ENCODE measurements at regions not wholly inside any gene's neighbourhood (a gene's known extent, or its start where the extent isn't known, plus 50 kb on each side); places are given as distances from the start of the nearest gene placed in this dataset.

DNA sequence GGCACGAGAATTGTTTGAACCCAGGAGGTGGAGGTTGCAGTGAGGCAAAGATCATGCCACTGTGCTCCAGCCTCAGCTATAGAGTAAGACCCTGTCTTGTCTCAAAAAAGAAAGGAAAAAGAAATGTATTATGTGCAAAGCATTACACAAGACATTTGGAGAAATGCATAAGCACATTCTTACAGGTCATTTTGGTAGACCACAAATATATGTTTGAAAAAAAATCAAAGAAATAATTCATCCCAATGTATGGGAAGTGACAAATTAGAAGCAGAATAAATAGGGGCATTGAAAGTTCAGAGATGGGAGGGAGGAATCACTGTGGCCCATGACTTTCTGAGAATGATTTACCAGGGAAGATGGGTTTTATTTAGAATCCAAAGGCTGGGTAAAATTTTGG is 283.5 kb upstream of the ADAMTS5 start:
- H3K27ac Mint-ChIP-seq, result no peak overlapping the region
- peaks cover 11% of the 10 kb centered on the region for H3K9me3 Mint-ChIP-seq
- TF ChIP-seq, protein P1, sequence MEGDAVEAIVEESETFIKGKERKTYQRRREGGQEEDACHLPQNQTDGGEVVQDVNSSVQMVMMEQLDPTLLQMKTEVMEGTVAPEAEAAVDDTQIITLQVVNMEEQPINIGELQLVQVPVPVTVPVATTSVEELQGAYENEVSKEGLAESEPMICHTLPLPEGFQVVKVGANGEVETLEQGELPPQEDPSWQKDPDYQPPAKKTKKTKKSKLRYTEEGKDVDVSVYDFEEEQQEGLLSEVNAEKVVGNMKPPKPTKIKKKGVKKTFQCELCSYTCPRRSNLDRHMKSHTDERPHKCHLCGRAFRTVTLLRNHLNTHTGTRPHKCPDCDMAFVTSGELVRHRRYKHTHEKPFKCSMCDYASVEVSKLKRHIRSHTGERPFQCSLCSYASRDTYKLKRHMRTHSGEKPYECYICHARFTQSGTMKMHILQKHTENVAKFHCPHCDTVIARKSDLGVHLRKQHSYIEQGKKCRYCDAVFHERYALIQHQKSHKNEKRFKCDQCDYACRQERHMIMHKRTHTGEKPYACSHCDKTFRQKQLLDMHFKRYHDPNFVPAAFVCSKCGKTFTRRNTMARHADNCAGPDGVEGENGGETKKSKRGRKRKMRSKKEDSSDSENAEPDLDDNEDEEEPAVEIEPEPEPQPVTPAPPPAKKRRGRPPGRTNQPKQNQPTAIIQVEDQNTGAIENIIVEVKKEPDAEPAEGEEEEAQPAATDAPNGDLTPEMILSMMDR (IDR thresholded peaks at IDR 0.05; ENCODE audit: unreplicated experiment), result no peak
- H3K36me3 Mint-ChIP-seq, result no peaks in the 10 kb centered on the region
- H3K4me1 Mint-ChIP-seq, result peaks cover 17% of the 10 kb centered on the region
- no peaks in the 10 kb centered on the region for H3K27me3 Mint-ChIP-seq (ENCODE audit: low read depth)
- no peak for DNase-seq (ENCODE audit: low spot score in 2 of 2, unreplicated experiment in 2 of 2)
- no peak overlapping the region for H3K4me3 Mint-ChIP-seq

DNA sequence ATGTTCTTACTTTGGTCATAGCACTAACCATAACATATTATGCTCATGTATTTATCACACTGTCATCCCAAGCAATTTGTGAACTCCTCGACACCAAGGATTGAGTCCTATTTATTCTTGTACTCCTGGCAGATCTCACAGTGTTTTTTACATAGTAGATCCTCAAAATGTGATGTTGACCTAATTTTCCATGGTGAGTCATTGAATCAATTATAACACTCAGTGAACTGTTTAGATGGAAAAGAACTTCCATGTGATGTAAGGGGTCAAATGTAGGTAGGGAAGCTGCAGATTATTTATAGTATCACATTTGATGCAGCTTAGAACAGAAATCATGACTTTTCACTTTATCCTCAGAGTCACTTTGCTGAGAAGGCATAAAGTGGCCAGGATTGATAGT is 281.9 kb upstream of the ADAMTS5 start:
- Mint-ChIP-seq H3K9me3 (peaks cover 11% of the 10 kb centered on the region), H3K27me3 (ENCODE audit: low read depth) (no peaks in the 10 kb centered on the region), H3K4me3 (no peak overlapping the region), H3K36me3 (no peaks in the 10 kb centered on the region), H3K27ac (no peak overlapping the region), H3K4me1 (peaks cover 17% of the 10 kb centered on the region)
- TF ChIP-seq, protein P1 (IDR thresholded peaks at IDR 0.05; ENCODE audit: unreplicated experiment), result no peak
- DNase-seq (ENCODE audit: low spot score in 2 of 2, unreplicated experiment in 2 of 2), result no peak

DNA sequence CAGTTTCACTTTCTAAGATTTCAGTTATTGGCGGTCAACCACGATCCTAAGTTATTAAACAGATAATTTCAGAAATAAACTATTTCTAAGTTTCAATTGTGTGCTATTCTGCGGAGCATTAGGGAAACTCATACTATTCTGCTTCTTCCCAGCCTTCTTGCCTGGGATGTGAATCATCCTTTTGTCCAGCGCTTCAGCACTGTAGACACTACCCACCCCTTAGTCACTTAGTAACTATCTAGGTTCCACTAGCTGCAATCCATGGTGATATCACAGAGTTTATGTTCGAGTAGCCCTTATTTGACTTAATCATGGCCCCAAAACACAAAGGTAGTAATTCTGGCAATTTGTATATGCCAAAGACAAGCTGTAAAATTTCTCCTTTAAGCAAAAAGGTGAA is 279.9 kb upstream of the ADAMTS5 start:
- H3K9me3 Mint-ChIP-seq, result peaks cover 16% of the 10 kb centered on the region
- no peak for DNase-seq (ENCODE audit: low spot score in 2 of 2, unreplicated experiment in 2 of 2)
- no peak overlapping the region for H3K27ac Mint-ChIP-seq
- no peak overlapping the region for H3K4me3 Mint-ChIP-seq
- H3K27me3 Mint-ChIP-seq (ENCODE audit: low read depth), result no peaks in the 10 kb centered on the region
- TF ChIP-seq, protein P1 (IDR thresholded peaks at IDR 0.05; ENCODE audit: unreplicated experiment), result no peak
- H3K4me1 Mint-ChIP-seq, result peaks cover 13% of the 10 kb centered on the region
- no peaks in the 10 kb centered on the region for H3K36me3 Mint-ChIP-seq

DNA sequence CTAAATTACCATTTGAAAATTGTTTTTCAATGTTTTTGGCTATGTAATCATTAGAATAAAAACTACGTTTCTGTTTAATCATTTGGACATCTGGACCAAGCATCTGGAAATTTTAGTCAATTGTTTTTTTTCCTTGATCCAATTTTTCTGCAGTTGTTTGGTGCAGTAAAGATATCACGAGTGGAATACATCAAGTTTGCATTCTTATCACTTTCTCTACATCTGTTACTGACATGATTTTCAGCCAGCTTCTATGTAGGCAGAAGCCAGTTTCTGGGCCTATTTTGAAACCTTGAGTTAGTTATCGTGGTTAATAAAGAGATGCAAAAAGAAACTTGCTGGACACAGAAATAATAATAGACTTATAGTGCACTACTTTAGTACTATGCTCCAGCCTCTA is 277.9 kb upstream of the ADAMTS5 start:
- H3K27ac Mint-ChIP-seq, result no peak overlapping the region
- H3K4me3 Mint-ChIP-seq, result no peak overlapping the region
- no peaks in the 10 kb centered on the region for H3K27me3 Mint-ChIP-seq (ENCODE audit: low read depth)
- DNase-seq (ENCODE audit: low spot score in 2 of 2, unreplicated experiment in 2 of 2), result no peak
- peaks cover 12% of the 10 kb centered on the region for H3K4me1 Mint-ChIP-seq
- no peaks in the 10 kb centered on the region for H3K36me3 Mint-ChIP-seq
- H3K9me3 Mint-ChIP-seq, result peaks cover 15% of the 10 kb centered on the region
- TF ChIP-seq, protein P1 (IDR thresholded peaks at IDR 0.05; ENCODE audit: unreplicated experiment), result no peak

DNA sequence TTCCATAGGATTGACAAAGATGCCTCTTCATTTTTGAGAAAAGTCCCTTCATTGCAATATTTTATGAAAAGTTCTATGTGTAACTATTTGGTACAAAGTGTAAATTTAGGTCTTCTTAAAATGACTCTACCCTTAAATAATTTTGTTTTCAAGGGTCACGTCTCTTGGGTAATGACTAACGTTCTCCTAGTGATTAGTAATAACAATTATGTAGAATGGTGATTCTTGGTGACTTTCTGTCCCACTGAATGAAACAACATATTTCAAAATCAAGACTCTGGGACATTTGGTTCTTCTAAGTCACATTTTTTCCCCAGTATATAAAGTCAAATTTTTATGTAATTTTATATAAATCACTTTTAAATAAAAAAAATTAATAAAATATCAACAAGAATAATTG is 277.5 kb upstream of the ADAMTS5 start:
- Mint-ChIP-seq H3K9me3 (peaks cover 13% of the 10 kb centered on the region), H3K27ac (no peak overlapping the region), H3K4me3 (no peak overlapping the region), H3K36me3 (no peaks in the 10 kb centered on the region), H3K4me1 (peaks cover 12% of the 10 kb centered on the region), H3K27me3 (ENCODE audit: low read depth) (no peaks in the 10 kb centered on the region)
- TF ChIP-seq, protein P1 (IDR thresholded peaks at IDR 0.05; ENCODE audit: unreplicated experiment), result no peak
- no peak for DNase-seq (ENCODE audit: low spot score in 2 of 2, unreplicated experiment in 2 of 2)

DNA sequence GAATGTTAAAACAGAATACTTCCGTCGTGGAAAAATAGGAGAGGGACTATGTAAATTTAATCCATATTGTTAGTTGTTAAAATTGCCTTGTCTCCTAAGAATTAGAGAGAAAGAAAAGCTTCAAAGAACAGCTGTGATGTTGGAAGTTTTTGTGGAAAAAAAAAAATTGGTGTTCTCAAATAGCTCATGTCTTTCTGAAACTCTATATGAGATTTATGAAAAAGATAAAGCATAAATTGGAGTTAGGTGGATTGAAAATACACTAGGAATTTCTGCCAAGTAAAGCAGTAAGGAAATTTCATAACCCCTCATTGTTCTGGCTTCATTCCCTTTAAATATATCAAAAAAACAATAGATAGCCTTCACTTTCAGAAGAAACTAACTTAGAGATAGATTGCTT is 274.0 kb upstream of the ADAMTS5 start:
- Mint-ChIP-seq H3K27me3 (ENCODE audit: low read depth) (no peaks in the 10 kb centered on the region), H3K27ac (peak overlapping the region; percentile 28), H3K4me3 (no peak overlapping the region), H3K9me3 (peaks cover 5% of the 10 kb centered on the region), H3K4me1 (peaks cover 11% of the 10 kb centered on the region), H3K36me3 (no peaks in the 10 kb centered on the region)
- DNase-seq (ENCODE audit: low spot score in 2 of 2, unreplicated experiment in 2 of 2), result no peak
- TF ChIP-seq, protein P1 (IDR thresholded peaks at IDR 0.05; ENCODE audit: unreplicated experiment), result no peak

All from mesothelial cell of epicardium (in vitro differentiated cells).